LNCaP clone FGC (cell line): ENCODE measurements at regions not wholly inside any gene's neighbourhood (a gene's known extent, or its start where the extent isn't known, plus 50 kb on each side); places are given as distances from the start of the nearest gene placed in this dataset.

Experiments
- DNase-seq: peaks from one replicate; pipeline ENCODE4 v3.0.0-alpha.2; 2011; ENCODE audit warnings: low read depth
- H3K4me3 ChIP-seq: 2 replicates; pipeline ENCODE4 v1.5.1; 2011; ENCODE audit warnings: mild to moderate bottlenecking, low read depth, low read length, control low read depth
- CTCF ChIP-seq: IDR thresholded peaks from 2 replicates; pipeline ENCODE4 v1.5.1; 2012; ENCODE audit warnings: mild to moderate bottlenecking; ENCODE audit not compliant: control insufficient read depth, insufficient read depth; ENCODE audit errors: extremely low read depth

DNA sequence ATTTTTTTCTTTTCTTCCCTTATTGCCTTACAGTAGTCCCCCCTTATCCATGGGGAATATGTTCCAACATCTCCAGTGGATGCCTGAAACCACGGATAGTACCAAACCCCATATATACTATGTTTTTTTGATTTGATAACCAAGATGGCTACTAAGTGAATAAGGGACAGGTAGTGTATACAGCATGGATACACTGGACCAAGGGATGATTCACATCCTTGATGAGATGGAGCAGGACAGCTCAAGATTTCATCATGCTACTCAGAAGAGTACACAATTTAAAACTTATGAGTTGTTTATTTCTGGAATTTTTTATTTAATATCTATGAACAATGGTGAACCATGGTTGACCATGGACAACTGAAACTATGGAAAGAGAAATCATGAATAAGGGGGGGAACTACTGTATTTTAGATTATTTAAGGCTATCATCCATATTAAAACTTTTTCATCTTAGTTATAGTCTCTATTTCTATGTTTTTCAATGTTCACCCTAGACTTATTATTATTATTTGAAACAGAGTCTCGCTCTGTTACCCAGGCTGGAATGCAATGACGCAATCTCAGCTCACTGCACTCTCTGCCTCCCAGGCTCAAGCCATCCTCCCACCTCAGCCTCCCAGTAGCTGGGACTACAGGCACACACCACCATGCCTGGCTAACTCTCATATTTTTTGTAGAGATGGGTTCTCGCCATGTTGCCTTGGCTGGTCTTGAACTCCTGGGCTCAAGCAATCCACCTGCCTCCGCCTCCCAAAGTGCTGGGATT is 188.0 kb upstream of the PELI2 start:
- no peak for DNase-seq
- no peak for TF ChIP-seq CTCF
- no peak overlapping the region for H3K4me3 ChIP-seq

DNA sequence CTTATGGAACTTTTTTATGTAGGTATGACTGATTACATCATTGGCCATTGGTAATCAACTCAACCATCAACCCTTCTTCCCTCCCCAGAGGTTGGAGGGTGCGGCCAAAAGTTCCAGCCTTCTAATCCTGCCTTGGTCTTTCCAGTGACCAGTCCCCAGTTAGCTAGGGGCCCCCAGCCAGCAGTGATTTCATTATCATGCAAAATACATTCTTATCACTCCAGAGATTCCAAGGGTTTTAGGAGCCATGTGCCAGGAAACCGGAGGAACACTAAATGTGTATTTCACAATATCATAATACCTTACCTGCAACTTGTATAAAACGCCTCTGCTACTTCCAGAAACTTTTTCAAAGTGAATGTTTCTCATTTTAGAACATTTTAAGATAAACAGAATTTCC is 181.5 kb upstream of the PELI2 start:
- no peak for DNase-seq

DNA sequence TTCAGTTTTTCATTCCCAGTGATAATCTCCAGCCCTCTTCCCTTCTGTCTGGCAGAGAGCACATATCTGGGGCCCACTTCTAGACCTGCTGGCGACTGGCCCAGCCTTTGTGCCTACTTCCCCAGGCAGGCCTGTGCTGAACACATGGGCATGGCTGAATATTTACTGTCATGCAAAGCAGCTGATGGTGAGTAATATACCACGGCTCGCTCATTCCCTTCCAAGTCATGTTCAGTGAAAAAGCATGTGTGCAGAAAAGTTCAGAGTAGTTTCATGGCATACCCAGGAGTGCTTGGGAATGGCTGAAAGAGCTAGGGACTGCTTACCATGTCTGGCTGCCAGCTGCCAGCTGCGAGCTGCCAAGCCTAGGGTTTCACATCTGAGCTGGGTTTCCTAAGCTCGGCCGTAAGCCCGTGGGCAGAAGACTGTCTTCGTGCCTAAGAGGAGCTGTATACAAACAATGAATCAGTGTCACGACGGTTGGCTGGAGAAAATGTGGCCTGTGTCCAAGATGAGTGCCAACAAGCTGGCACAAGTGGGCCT is 179.9 kb upstream of the PELI2 start:
- DNase-seq, result no peak
- no peak overlapping the region for H3K4me3 ChIP-seq
- no peak for TF ChIP-seq CTCF

More for the DNA sequence above, 181.5 kb upstream of the PELI2 start:
- no peak overlapping the region for H3K4me3 ChIP-seq
- no peak for TF ChIP-seq CTCF

DNA sequence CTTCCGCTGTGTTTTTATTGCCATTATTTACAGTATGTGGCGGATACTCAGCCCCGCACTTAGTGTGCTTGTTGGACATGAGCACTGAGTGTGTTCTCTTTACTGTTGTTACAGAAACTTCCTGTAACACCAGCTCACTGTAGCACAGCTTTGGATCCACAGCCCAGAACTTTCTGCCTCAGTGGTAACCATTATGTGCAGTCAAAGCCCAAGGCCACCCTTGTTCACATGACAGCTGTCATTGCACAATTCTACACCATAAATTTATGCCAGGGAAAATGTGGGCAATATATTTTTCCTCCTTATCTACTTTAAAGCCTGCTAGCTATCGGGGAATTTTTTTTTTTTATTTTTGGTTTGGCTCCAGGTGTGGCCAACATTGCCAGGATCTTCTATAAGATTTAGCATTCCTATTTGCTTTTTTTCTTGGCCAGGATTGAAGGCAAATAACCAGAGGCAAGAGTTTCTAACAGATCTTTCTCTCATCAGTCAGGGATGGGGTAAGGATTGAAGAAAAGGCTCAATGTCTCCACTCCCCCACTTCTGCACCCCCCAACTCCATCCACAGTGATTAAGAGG is 176.0 kb upstream of the PELI2 start:
- DNase-seq, result peak; percentile 32
- no peak for TF ChIP-seq CTCF
- H3K4me3 ChIP-seq, result no peak overlapping the region

DNA sequence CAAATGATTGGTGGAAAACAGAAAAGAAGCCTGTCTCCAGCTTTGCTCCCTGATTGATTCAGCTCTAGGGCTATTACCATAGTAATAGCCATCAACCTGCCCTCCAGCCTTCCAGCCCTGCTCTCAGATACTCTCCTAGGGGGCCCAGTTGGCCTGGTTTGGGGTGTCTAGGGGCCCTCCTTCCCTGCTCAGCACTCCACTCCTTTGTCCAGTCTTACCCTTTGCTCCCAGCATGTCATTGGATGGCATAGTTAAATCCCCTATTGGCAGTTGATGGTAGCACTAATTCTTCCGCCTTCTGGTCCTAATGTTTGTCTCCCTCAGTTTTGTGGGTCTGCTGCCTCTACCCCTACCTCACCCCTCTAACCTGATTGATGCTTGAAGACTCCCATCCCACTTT is 175.4 kb upstream of the PELI2 start:
- no peak for DNase-seq
- H3K4me3 ChIP-seq, result no peak overlapping the region
- TF ChIP-seq CTCF, result no peak

DNA sequence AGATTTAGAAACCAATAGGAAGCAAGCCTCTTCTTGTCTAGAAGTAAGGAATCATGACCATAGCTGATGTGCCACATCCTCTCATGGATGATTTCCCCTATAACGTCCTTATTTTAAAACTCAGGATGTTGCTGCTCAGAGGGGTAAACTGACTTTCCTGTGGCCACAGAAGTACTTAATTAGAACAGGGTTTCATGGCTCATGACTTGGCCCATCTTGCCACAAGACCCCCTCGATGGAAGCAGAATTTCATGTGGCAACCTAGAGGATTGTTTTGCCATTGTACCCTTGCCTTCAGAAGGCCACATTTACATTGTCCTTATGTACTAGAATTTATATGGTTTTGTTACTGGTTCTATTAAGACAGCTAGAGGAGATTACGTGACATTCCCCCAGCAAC is 173.5 kb upstream of the PELI2 start:
- no peak overlapping the region for H3K4me3 ChIP-seq
- TF ChIP-seq CTCF, result no peak
- no peak for DNase-seq
